ENCODE measurements at regions not wholly inside any gene's neighbourhood (a gene's known extent, or its start where the extent isn't known, plus 50 kb on each side); places are given as distances from the start of the nearest gene placed in this dataset.
"Not testable (repeated sequence)": the region's sequence is repeated elsewhere in the genome, so short reads cannot be mapped to it uniquely, and the experiment has no call there.

GRCh38 chr3:82461049-82461889 is 699.8 kb upstream of the GBE1 start:
- Mint-ChIP-seq H3K36me3 (ENCODE audit: low read depth, unreplicated experiment) (no peaks in the 10 kb centered on the region), H3K27ac (ENCODE audit: unreplicated experiment) (no peak overlapping the region), H3K27me3 (ENCODE audit: unreplicated experiment) (no peaks in the 10 kb centered on the region), H3K4me3 (ENCODE audit: unreplicated experiment) (no peak overlapping the region), H3K9me3 (ENCODE audit: unreplicated experiment) (no peaks in the 10 kb centered on the region), H3K4me1 (ENCODE audit: unreplicated experiment) (no peaks in the 10 kb centered on the region)
- no peak for TF ChIP-seq CTCF (IDR thresholded peaks at IDR 0.05; ENCODE audit: unreplicated experiment)
- DNase-seq (ENCODE audit: low spot score) = no peak

- Mint-ChIP-seq H3K9me3 (ENCODE audit: unreplicated experiment) (no peaks in the 10 kb centered on the region), H3K27ac (ENCODE audit: unreplicated experiment) (no peak overlapping the region), H3K4me3 (ENCODE audit: unreplicated experiment) (no peak overlapping the region), H3K4me1 (ENCODE audit: unreplicated experiment) (no peaks in the 10 kb centered on the region), H3K27me3 (ENCODE audit: unreplicated experiment) (peaks cover 3% of the 10 kb centered on the region), H3K36me3 (ENCODE audit: low read depth, unreplicated experiment) (no peaks in the 10 kb centered on the region)
- DNase-seq (ENCODE audit: low spot score) = no peak
- TF ChIP-seq CTCF (IDR thresholded peaks at IDR 0.05; ENCODE audit: unreplicated experiment) = no peak
Observed at GRCh38 chr3:82448320-82448719, 686.9 kb upstream of the GBE1 start.

GRCh38 chr3:82428821-82429220 is 667.4 kb upstream of the GBE1 start:
- peaks cover 10% of the 10 kb centered on the region for H3K4me1 Mint-ChIP-seq (ENCODE audit: unreplicated experiment)
- H3K9me3 Mint-ChIP-seq (ENCODE audit: unreplicated experiment); DNase-seq (ENCODE audit: low spot score); H3K4me3 Mint-ChIP-seq (ENCODE audit: unreplicated experiment); H3K36me3 Mint-ChIP-seq (ENCODE audit: low read depth, unreplicated experiment); H3K27ac Mint-ChIP-seq (ENCODE audit: unreplicated experiment); H3K27me3 Mint-ChIP-seq (ENCODE audit: unreplicated experiment): not testable (repeated sequence)

- no peak for DNase-seq (ENCODE audit: low spot score)
- H3K27ac Mint-ChIP-seq (ENCODE audit: unreplicated experiment) = no peak overlapping the region
- H3K4me3 Mint-ChIP-seq (ENCODE audit: unreplicated experiment) = no peak overlapping the region
- H3K27me3 Mint-ChIP-seq (ENCODE audit: unreplicated experiment) = peaks cover 4% of the 10 kb centered on the region
- H3K4me1 Mint-ChIP-seq (ENCODE audit: unreplicated experiment) = peaks cover 4% of the 10 kb centered on the region
- no peaks in the 10 kb centered on the region for H3K36me3 Mint-ChIP-seq (ENCODE audit: low read depth, unreplicated experiment)
- H3K9me3 Mint-ChIP-seq (ENCODE audit: unreplicated experiment) = no peaks in the 10 kb centered on the region
- TF ChIP-seq CTCF (IDR thresholded peaks at IDR 0.05; ENCODE audit: unreplicated experiment) = no peak
Observed at GRCh38 chr3:82424031-82424339, 662.5 kb upstream of the GBE1 start.

GRCh38 chr3:82423268-82424030 is 662.0 kb upstream of the GBE1 start:
- no peaks in the 10 kb centered on the region for H3K4me1 Mint-ChIP-seq (ENCODE audit: unreplicated experiment)
- H3K27ac Mint-ChIP-seq (ENCODE audit: unreplicated experiment) = peak overlapping the region; percentile 15
- no peaks in the 10 kb centered on the region for H3K36me3 Mint-ChIP-seq (ENCODE audit: low read depth, unreplicated experiment)
- no peak for DNase-seq (ENCODE audit: low spot score)
- peaks cover 4% of the 10 kb centered on the region for H3K27me3 Mint-ChIP-seq (ENCODE audit: unreplicated experiment)
- no peaks in the 10 kb centered on the region for H3K9me3 Mint-ChIP-seq (ENCODE audit: unreplicated experiment)
- H3K4me3 Mint-ChIP-seq (ENCODE audit: unreplicated experiment) = no peak overlapping the region
- no peak for TF ChIP-seq CTCF (IDR thresholded peaks at IDR 0.05; ENCODE audit: unreplicated experiment)
